NT2/D1 (cell line): ENCODE measurements at regions not wholly inside any gene's neighbourhood (a gene's known extent, or its start where the extent isn't known, plus 50 kb on each side); places are given as distances from the start of the nearest gene placed in this dataset.

ENCODE experiments used
- YY1 ChIP-seq: IDR thresholded peaks from 2 replicates; pipeline ENCODE4 v1.6.1; 2011; ENCODE audit not compliant: insufficient read length, insufficient read depth
- ZNF274 ChIP-seq: IDR thresholded peaks from 2 replicates; pipeline ENCODE4 v1.6.1; 2011; ENCODE audit warnings: mild to moderate bottlenecking, low read depth, low read length

DNA sequence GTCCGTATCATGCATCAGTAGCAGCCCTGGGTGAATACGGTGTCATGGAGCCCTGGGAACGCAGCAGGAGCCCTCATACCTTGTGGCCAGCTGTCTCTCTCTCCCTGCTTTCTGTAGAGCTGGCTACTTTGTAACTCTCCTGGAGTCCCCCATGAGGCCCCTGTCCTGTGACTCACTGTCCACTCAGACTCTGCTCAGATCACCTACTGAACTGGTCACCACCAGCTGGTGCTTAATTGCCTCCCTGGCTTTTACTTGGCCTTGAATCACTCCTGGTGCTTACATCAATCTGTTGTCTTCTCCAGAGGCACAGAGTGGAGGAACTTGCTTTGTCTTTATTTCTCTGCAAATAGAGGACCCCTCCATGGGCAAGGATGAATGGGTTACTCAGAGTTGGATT, 172.7 kb downstream of the HRH4 start:
- TF ChIP-seq YY1 (no peak), ZNF274 (no peak)
